GM18511 (cell line): ENCODE measurements at regions not wholly inside any gene's neighbourhood (a gene's known extent, or its start where the extent isn't known, plus 50 kb on each side); places are given as distances from the start of the nearest gene placed in this dataset.

Experiments
- ATAC-seq: cut with Tn5 transposase; IDR thresholded peaks from one replicate; pipeline ENCODE4 v1.9.1; 2021; ENCODE audit warnings: mild to moderate bottlenecking, moderate library complexity; ENCODE audit not compliant: unreplicated experiment

- ATAC-seq = no peak
These were observed 266.1 kb upstream of the KLF6 start for GRCh38 chr10:4051011-4051640.

GRCh38 chr10:4050061-4050460, 265.1 kb upstream of the KLF6 start:
- no peak for ATAC-seq

GRCh38 chr10:4049348-4049747, 264.3 kb upstream of the KLF6 start:
- ATAC-seq = no peak

GRCh38 chr10:4048236-4048864, 263.3 kb upstream of the KLF6 start:
- no peak for ATAC-seq

GRCh38 chr10:4046712-4047354, 261.8 kb upstream of the KLF6 start:
- no peak for ATAC-seq

DNA sequence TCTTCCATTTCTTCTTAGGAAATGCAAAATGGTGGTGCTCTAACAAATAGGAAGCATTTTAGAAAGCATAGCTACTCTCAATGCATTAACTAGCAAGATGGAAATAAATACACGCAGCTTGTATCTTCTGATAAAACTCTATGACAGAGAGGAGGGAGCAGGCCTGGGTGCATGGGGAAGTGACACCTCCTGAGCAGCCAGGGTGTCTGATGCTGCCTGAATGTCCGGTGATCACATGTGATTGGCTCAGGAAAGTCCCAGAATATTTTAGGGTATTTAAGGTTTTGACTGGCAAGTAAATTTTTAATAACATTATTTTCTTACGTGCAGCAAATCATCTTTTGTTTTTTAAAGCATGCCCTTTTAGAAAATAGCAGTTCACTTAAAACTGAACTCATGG, 261.0 kb upstream of the KLF6 start:
- ATAC-seq = peak; percentile 88

DNA sequence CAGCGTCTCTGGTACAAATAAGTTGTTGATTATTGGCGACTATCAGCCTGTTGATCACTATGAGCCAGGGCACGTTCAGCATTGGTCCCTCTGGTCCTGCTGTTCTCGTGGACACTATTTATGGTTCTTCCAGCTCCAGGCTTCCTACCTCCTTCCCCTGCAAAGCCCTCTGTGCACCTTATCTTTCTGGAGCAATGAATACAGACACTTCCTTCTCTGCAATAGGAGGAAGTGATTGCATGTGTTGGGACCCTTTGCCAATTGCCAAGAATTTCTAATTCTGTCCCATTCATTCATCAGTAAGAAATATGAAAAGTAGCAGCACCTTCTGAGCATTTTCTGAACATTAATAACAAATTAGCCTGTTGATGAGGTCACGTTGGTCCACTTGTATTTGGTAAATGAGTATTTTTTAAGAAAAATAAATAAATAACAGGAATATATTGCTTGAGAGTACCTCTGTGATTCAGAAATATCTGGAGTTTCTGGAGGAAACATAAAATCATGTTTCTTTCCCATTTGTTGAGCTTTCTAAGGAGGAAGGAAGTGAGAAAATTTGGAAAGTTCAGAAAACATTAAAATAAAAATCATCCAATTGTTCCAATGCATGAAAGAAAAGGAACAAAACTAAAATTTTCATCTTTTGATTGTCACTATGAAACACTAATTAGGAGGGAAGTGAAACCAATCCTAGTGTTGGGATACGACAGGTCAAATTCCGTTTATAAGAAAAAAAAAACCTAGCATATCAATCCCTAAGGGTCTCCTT, 259.1 kb upstream of the KLF6 start:
- ATAC-seq = no peak

DNA sequence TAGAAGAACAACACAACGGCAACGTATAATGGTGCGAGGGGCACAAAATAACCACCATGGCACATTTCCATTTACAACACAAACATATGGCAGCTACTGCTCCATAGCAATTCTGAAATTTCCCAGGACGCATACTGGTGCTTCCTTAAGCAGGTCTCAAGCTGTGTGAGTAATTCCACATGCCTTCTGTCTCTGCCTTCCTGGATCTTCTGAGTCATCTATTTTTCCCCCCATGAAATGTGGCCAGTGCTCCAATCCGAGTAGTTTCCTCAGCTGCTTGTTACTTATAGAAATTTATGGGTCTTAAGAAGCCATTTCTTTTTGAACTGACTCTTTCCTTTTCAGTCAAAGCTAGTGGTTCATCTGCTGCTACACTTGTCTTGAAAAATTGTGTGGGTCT, 256.6 kb upstream of the KLF6 start:
- no peak for ATAC-seq

DNA sequence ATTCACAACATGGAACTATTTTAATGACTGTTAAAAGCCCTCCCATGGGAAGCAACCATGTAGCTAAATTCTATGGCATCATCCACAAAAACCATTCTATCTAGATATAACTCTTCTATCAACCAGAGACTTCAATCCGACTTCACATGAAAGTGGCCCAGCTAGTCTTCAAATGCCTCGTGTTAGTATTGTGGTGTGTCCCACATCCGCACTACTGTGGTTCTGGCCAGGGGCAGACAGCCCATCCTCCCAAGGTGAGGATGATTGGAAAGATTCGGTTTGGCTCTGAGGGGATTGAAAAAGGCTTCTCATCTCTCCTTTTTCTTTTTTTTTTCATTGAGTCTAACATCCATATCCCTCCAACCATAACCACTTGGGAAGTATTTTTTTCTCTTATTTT, 253.0 kb upstream of the KLF6 start:
- ATAC-seq = no peak

DNA sequence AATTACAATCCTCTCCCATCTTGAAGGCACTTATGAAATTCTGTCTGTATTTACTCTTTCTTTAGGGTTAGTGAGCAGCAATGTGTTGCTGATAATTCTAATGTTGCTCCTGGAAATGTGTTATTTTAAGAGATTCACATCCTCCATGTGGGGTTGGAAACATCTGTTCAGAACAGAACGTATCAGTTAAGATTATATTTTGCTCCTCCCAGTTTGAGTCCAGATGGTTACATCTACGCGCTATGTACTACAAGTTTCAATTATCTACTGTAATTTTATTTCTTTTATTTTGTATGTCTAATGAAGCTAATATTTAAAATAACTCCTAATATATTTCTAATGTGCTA, 250.6 kb upstream of the KLF6 start:
- ATAC-seq = no peak

GRCh38 chr10:4034907-4035598, 250.0 kb upstream of the KLF6 start:
- no peak for ATAC-seq

GRCh38 chr10:4033341-4033896, 248.4 kb upstream of the KLF6 start:
- ATAC-seq = peak; percentile 89

DNA sequence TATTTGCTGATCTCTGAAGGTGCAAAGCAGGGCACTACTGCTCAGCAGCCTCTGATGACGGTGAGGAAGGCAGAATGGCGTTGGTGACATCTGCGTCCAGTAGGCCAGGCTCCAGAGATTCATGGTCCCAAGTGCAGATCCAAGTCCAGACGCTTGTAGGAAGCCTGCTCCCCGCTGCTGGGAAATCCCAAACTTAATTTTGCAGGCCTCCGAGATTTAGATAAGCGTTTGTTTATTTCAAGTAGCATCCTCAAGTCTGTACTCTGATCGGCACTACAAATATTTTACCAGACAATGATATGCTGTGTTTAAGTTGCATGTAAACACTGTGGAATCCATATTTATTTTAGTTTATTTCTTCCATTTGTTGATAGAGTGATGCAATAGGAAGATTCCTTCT, 244.9 kb upstream of the KLF6 start:
- no peak for ATAC-seq

GRCh38 chr10:4028854-4029583, 244.0 kb upstream of the KLF6 start:
- ATAC-seq = no peak

- no peak for ATAC-seq
These were observed 243.0 kb upstream of the KLF6 start for GRCh38 chr10:4028027-4028471.

DNA sequence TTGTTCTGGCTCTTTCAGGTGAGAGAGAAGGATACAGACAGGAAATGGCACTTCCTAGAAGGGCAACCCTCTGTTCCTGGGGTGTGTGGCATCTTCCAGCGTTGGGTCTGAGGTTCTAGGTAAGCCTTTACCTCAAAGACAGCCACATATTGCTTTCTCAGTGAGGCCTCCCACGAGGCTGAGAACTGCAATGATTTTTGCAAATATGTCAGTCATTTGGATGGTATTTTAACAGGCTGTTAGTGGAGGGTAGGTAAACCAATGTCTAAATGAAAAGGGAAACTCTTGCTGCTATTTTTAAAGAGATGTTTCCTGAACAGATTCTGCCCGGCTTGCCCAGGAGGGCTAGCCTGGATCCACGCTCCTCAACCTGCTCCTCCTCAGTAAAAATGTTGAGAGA, 240.3 kb upstream of the KLF6 start:
- ATAC-seq = no peak

DNA sequence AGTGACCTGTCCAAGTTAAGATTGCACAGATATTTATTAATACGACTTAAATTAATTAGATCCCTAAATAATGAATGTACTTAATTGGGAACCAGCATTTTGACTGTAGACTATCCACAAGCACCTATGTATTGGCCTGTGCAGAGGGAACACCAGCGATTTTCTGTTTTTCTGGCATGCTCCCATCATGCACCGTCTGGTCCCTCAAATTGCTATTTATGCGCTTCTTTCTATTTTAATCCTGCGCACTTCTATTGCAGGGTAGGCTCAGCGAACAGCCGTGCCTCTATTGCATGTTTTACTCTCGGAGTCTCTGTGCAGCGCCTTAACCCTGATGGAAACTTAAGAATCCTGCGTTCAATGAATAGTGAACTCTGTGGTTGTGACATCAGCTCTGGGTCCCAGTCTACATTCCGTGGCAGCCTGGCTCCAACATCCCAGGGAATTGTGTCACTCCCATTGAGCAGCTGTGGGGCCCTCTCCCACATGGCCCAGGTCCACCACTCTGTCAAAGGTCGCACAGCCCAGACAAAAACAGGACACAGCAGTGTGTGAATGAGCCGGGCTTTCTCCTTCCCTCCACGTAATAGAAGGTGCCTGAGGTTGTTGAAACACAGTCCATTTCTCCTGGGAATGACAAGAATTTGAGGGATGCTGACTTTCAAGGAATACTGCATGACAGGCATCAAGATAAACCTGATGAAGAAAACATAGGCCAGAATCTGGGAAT, 239.7 kb upstream of the KLF6 start:
- no peak for ATAC-seq

GRCh38 chr10:4024027-4024426, 239.0 kb upstream of the KLF6 start:
- ATAC-seq = no peak

DNA sequence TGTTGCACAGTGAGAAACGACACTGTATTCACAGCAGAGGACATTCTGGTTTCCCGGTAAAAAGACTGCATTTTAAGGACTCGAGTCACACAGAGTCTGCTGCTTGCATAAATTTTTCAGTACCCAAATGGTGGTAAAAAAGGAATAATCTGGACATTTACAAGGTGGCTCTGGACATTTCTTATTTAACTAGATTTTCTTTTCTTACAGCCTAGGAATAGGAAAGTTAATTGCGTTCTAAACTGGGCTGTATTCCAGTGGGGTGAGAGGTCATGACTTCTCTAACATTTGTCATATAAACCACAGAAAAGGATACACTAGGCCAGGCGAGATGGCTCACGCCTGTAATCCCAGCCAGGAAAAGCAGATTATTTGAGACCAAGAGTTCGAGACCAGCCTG, 237.5 kb upstream of the KLF6 start:
- no peak for ATAC-seq

- ATAC-seq = no peak
These were observed 235.6 kb upstream of the KLF6 start for GRCh38 chr10:4020631-4021030.
